ENCODE measurements at regions not wholly inside any gene's neighbourhood (a gene's known extent, or its start where the extent isn't known, plus 50 kb on each side); places are given as distances from the start of the nearest gene placed in this dataset.

GRCh38 chr1:222335586-222335985 is 212.3 kb downstream of the HHIPL2 start:
- Histone ChIP-seq H2BK12ac (ENCODE audit: insufficient read length, low read depth, low read length) (no peak overlapping the region), H2BK120ac (ENCODE audit: low read depth, low read length, poor library complexity, severe bottlenecking) (no peak overlapping the region), H4K8ac (replicated peaks; ENCODE audit: insufficient read length, low read depth, low read length) (no peak overlapping the region), H2AFZ (ENCODE audit: low read length) (no peak overlapping the region), H3K79me1 (ENCODE audit: insufficient read depth, low read depth, low read length, poor library complexity, severe bottlenecking) (no peaks in the 10 kb centered on the region), H2AK5ac (ENCODE audit: insufficient read length, low read length) (no peak overlapping the region), H2BK20ac (ENCODE audit: low read depth, low read length, poor library complexity, severe bottlenecking) (no peak overlapping the region), H4K20me1 (ENCODE audit: control insufficient read depth, insufficient read depth, insufficient read length) (no peaks in the 10 kb centered on the region), H2BK15ac (ENCODE audit: low read depth, low read length) (no peak overlapping the region), H3K4ac (ENCODE audit: low read depth, low read length) (no peak overlapping the region), H3K56ac (ENCODE audit: insufficient read length, low read depth, low read length) (no peak overlapping the region), H2BK5ac (ENCODE audit: insufficient read length, low read length) (no peak overlapping the region), H3K4me2 (ENCODE audit: insufficient read depth, insufficient read length, low read length) (no peak overlapping the region), H4K91ac (ENCODE audit: insufficient read length, low read depth, low read length) (no peak overlapping the region), H3K9me3 (ENCODE audit: control insufficient read depth, low read depth, low read length) (no peaks in the 10 kb centered on the region), H3K23me2 (ENCODE audit: insufficient read length, low read depth, low read length, poor library complexity, severe bottlenecking) (no peaks in the 10 kb centered on the region), H4K5ac (ENCODE audit: insufficient read length, low read depth, low read length) (no peak overlapping the region), H3K27me3 (ENCODE audit: insufficient read depth, low read length) (no peaks in the 10 kb centered on the region), H3K14ac (ENCODE audit: insufficient read depth, low read length) (no peak overlapping the region), H3K27ac (ENCODE audit: insufficient read length, low read depth, low read length) (no peak overlapping the region), H3T11ph (ENCODE audit: low read length) (no peak overlapping the region), H3K23ac (ENCODE audit: insufficient read length, low read depth, low read length) (no peak overlapping the region), H3K4me1 (ENCODE audit: insufficient read depth, low read length) (no peaks in the 10 kb centered on the region), H3K79me2 (ENCODE audit: insufficient read depth, low read length) (no peaks in the 10 kb centered on the region), H3K9ac (ENCODE audit: extremely low read depth, insufficient read length, low read length) (no peak overlapping the region), H3K18ac (ENCODE audit: insufficient read length, low read depth, low read length) (no peak overlapping the region)
- no peak for TF ChIP-seq CTCF (conservative IDR thresholded peaks at IDR 0.05)
- no peak overlapping the region for H3K27ac Mint-ChIP-seq
- H3K9me3 Mint-ChIP-seq: no peaks in the 10 kb centered on the region
- peaks cover 0 to 8% of the 10 kb centered on the region in 2 experiments; a peak in 2 of 4 replicates for H3K4me1 Mint-ChIP-seq
- H3K36me3 Mint-ChIP-seq (ENCODE audit: insufficient read depth in 1 of 3, low read depth in 3 of 3): no peaks in the 10 kb centered on the region
- DNase-seq: no peak
- WGBS (ENCODE audit: extremely low coverage, insufficient read length, low lambda C conversion rate): no CpG with 5 or more reads among the region's 1 CpG
- no peak overlapping the region for H3K4me3 Mint-ChIP-seq
- H3K27me3 Mint-ChIP-seq (ENCODE audit: low read depth): no peaks in the 10 kb centered on the region
